HFFc6 (cell line): ENCODE measurements at regions not wholly inside any gene's neighbourhood (a gene's known extent, or its start where the extent isn't known, plus 50 kb on each side); places are given as distances from the start of the nearest gene placed in this dataset.
A peak's percentile ranks its signal among the peaks of the same experiment; 100 is the strongest.

Experiments
- DNase-seq: peaks from one replicate; pipeline ENCODE4 v3.0.0-alpha.2; 2018
- H3K27ac Mint-ChIP-seq: 2 replicates; pipeline ENCODE4 v1.8.0; 2020; ENCODE audit warnings: mild to moderate bottlenecking, mixed read lengths
- H3K27me3 Mint-ChIP-seq: 2 replicates; pipeline ENCODE4 v1.8.0; 2021; ENCODE audit warnings: mild to moderate bottlenecking, moderate library complexity, mixed read lengths; ENCODE audit not compliant: insufficient read depth
- H3K36me3 Mint-ChIP-seq: 2 replicates; pipeline ENCODE4 v1.8.0; 2021; ENCODE audit warnings: low read depth, mixed read lengths
- H3K4me1 Mint-ChIP-seq: 2 replicates; pipeline ENCODE4 v1.8.0; 2020; ENCODE audit warnings: low read depth, mixed read lengths
- H3K4me3 Mint-ChIP-seq: 2 replicates; pipeline ENCODE4 v1.8.0; 2020; ENCODE audit warnings: mild to moderate bottlenecking, moderate library complexity, mixed read lengths
- H3K9me3 Mint-ChIP-seq: 2 replicates; pipeline ENCODE4 v1.8.0; 2020; ENCODE audit warnings: mild to moderate bottlenecking, mixed read lengths
- CTCF ChIP-seq: fragments of 200-600 bp; sonication (generic); IDR thresholded peaks from 2 replicates; pipeline ENCODE4 v1.5.0; 2021; ENCODE audit warnings: antibody characterized with exemption, mild to moderate bottlenecking

GRCh38 chr18:77647472-77647871, 397.8 kb downstream of the GALR1 start:
- no peaks in the 10 kb centered on the region for H3K4me1 Mint-ChIP-seq
- no peak overlapping the region for H3K27ac Mint-ChIP-seq
- no peak for TF ChIP-seq CTCF

GRCh38 chr18:77648411-77648810, 398.8 kb downstream of the GALR1 start:
- H3K4me1 Mint-ChIP-seq = no peaks in the 10 kb centered on the region
- peaks cover 2% of the 10 kb centered on the region; the same call in 1 of the 2 replicates for H3K27me3 Mint-ChIP-seq
- no peaks in the 10 kb centered on the region for H3K36me3 Mint-ChIP-seq
- no peak for TF ChIP-seq CTCF
- H3K9me3 Mint-ChIP-seq = peaks cover 26% of the 10 kb centered on the region
- no peak overlapping the region for H3K27ac Mint-ChIP-seq
- H3K4me3 Mint-ChIP-seq = no peak overlapping the region
- no peak for DNase-seq

More at GRCh38 chr18:77647472-77647871, 397.8 kb downstream of the GALR1 start:
- Mint-ChIP-seq H3K36me3 (no peaks in the 10 kb centered on the region), H3K4me3 (no peak overlapping the region), H3K27me3 (peaks cover 2% of the 10 kb centered on the region; the same call in 1 of the 2 replicates), H3K9me3 (peaks cover 29% of the 10 kb centered on the region)
- no peak for DNase-seq

GRCh38 chr18:77650799-77651385, 401.2 kb downstream of the GALR1 start:
- peaks cover 35% of the 10 kb centered on the region for H3K9me3 Mint-ChIP-seq
- H3K27ac Mint-ChIP-seq = no peak overlapping the region
- H3K27me3 Mint-ChIP-seq = peaks cover 2% of the 10 kb centered on the region; the same call in 1 of the 2 replicates
- no peak for DNase-seq
- no peak overlapping the region for H3K4me3 Mint-ChIP-seq
- peak; percentile 74 for TF ChIP-seq CTCF
- no peaks in the 10 kb centered on the region for H3K4me1 Mint-ChIP-seq
- H3K36me3 Mint-ChIP-seq = 0 out of 2 replicates have a peak, but pooled peaks cover 5% of the 10 kb centered on the region

GRCh38 chr18:77651441-77651840, 401.8 kb downstream of the GALR1 start:
- H3K4me1 Mint-ChIP-seq = no peaks in the 10 kb centered on the region
- 0 out of 2 replicates have a peak, but pooled peaks cover 5% of the 10 kb centered on the region for H3K36me3 Mint-ChIP-seq
- no peak for TF ChIP-seq CTCF
- H3K4me3 Mint-ChIP-seq = no peak overlapping the region
- peaks cover 34% of the 10 kb centered on the region for H3K9me3 Mint-ChIP-seq
- H3K27me3 Mint-ChIP-seq = peaks cover 2% of the 10 kb centered on the region; the same call in 1 of the 2 replicates
- DNase-seq = no peak
- no peak overlapping the region for H3K27ac Mint-ChIP-seq

- Mint-ChIP-seq H3K4me3 (no peak overlapping the region), H3K36me3 (0 out of 2 replicates have a peak, but pooled peaks cover 5% of the 10 kb centered on the region), H3K27ac (no peak overlapping the region), H3K9me3 (peaks cover 34% of the 10 kb centered on the region), H3K4me1 (no peaks in the 10 kb centered on the region), H3K27me3 (peaks cover 2% of the 10 kb centered on the region; the same call in 1 of the 2 replicates)
- no peak for DNase-seq
- TF ChIP-seq CTCF = no peak
Observed at GRCh38 chr18:77653792-77654191, 404.1 kb downstream of the GALR1 start.
